Stomach (tissue), 4 donors: ENCODE measurements at regions not wholly inside any gene's neighbourhood (a gene's known extent, or its start where the extent isn't known, plus 50 kb on each side); places are given as distances from the start of the nearest gene placed in this dataset.

Experiments used
- EP300 ChIP-seq: sonication (generic); formaldehyde crosslinking; IDR thresholded peaks from one replicate; pipeline ENCODE4 v1.6.1; 2017; ENCODE audit warnings: antibody characterized with exemption
- POLR2A ChIP-seq, 4 donors: fragments of 450-650 bp; IDR thresholded peaks; one replicate each; pipeline ENCODE4 v1.6.1; 2016; ENCODE audit warnings: antibody characterized with exemption in 4 of 4, control low read depth in 2 of 4, mild to moderate bottlenecking in 1 of 4, moderate library complexity in 1 of 4
- TF ChIP-seq, protein P1 (sequence below), 7 experiments: fragments of 450-650 bp in 4 of 7; fragments of 200-600 bp in 3 of 7; sonication (generic) in 3 of 7; IDR thresholded peaks; one replicate each; pipeline ENCODE4 v1.5.1; 2016 to 2019; ENCODE audit warnings: antibody characterized with exemption in 7 of 7, control low read depth in 2 of 7, mild to moderate bottlenecking in 1 of 7

DNA sequence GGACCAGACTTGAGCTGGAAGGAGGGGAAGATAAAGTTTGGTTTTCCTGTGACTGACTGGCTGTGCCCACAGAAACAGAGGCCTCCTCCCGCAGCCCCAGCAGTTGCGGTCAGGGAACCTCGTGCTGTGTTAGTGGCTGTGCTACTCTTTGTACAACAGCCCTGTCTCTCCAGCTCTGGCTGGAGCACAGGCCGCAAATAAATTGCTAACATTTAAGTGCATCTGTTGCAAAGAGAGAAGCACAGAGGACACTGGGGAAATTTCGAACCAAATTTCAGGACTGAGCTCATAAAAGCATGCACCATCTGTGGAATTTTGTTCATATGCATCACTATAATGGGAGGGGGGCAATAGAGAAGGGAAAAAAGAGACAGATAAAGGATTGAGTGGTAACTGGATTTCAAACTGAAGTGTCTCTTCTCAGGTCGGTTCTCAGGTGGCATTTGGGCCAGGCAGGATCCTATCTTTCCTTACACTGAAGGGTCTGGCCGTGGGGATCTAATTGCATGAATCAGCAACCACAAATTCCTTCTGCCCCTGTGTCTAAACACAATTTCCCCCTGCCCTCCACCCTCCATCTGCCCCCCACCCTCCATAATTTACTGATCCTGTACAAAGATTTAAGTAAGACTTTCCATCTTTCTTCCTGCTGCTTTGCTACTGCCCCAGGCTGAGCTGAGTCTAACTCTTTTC lies 88.9 kb upstream of the ATXN1 start:
- TF ChIP-seq, protein P1, sequence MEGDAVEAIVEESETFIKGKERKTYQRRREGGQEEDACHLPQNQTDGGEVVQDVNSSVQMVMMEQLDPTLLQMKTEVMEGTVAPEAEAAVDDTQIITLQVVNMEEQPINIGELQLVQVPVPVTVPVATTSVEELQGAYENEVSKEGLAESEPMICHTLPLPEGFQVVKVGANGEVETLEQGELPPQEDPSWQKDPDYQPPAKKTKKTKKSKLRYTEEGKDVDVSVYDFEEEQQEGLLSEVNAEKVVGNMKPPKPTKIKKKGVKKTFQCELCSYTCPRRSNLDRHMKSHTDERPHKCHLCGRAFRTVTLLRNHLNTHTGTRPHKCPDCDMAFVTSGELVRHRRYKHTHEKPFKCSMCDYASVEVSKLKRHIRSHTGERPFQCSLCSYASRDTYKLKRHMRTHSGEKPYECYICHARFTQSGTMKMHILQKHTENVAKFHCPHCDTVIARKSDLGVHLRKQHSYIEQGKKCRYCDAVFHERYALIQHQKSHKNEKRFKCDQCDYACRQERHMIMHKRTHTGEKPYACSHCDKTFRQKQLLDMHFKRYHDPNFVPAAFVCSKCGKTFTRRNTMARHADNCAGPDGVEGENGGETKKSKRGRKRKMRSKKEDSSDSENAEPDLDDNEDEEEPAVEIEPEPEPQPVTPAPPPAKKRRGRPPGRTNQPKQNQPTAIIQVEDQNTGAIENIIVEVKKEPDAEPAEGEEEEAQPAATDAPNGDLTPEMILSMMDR (IDR thresholded peaks at IDR 0.05), result no peak
- TF ChIP-seq EP300 (no peak), POLR2A (IDR thresholded peaks at IDR 0.05) (no peak)
